OCI-M1 (cell line): ENCODE measurements at regions not wholly inside any gene's neighbourhood (a gene's known extent, or its start where the extent isn't known, plus 50 kb on each side); places are given as distances from the start of the nearest gene placed in this dataset.
"Not testable (repeated sequence)": the region's sequence is repeated elsewhere in the genome, so short reads cannot be mapped to it uniquely, and the experiment has no call there.

Experiments
- DNase-seq: peaks from one replicate; lab custom pipeline; 2025; lab: John Stamatoyannopoulos, UW

DNA sequence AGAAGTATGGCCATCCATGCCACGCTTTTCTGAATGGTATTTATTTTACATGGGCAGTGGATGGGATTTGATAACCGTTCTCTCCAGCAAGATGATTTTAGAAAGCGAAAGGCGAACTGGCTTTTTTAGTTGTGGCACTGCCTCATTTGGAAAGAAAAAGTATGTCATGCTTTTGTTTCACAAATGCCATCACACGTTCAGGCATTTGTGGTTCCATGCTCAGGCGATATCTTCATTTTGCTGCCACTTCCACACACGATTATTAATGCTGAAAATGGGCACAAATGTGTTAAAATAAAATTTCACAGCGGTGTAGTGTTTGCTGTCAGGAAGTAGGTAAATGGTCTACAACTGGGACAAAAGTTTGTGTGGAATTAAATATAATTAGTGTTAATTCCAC is 328.1 kb downstream of the BCL2L11 start:
- not testable (repeated sequence) for DNase-seq

DNA sequence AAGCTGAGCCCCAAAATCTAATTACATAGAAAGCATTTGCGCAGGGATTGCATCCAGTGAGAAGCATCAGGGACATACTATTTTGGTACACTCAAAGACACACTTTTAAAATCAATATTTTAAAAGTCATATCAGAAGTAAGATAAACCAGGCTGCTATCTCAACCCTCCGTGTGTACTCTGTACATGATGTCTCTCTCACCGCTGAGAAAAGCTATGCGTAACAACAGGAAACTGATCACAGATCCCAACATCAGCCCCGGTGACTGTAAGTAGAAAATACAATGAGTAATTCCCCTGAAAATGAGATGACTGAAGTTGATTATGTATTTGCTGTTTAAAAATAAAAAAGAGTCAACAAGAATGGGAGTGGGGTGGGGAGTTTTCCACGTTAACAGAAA is 329.8 kb downstream of the BCL2L11 start:
- not testable (repeated sequence) for DNase-seq

DNA sequence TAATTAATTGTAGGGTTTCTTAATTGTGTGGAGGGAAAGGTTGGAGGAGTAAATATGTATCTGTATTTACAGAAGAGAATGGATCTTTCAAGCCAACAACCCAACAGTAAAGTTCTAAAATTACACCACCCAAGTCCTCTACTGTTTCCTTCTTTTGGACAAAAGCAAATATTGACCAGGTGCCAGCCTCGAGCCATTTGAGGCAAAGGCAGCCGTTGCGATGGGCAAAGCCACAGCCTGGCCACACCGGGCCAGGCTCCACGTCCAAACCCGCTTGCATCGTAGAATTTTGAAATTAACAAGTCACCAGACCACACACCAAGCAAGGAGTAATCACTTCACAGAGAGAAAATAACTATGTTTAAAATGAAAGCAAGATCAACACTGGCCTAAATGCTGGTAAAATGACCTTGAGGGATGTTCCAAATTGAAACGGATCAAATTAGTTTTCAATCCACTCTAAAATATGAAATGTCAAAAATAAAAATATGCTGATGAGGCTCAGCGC is 331.0 kb downstream of the BCL2L11 start:
- not testable (repeated sequence) for DNase-seq

DNA sequence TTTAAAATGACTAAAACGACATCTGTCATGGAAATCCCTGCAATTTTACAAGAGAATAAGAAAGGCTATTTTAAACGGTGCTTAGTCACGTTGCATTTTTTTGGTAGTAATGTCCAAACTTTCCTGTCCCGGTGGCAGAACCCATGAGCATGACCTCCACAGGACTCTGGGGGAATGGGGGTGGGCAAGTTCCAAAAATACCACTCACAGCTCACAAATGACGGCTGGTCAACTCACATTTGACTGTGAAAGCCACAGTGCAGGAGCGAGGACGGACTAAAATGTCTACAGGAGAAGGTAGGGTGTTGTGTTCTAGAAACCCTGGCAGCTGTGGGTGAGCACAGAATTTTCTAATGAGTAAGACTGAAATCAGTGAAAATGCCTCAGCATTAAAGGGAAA is 331.5 kb downstream of the BCL2L11 start:
- not testable (repeated sequence) for DNase-seq

DNA sequence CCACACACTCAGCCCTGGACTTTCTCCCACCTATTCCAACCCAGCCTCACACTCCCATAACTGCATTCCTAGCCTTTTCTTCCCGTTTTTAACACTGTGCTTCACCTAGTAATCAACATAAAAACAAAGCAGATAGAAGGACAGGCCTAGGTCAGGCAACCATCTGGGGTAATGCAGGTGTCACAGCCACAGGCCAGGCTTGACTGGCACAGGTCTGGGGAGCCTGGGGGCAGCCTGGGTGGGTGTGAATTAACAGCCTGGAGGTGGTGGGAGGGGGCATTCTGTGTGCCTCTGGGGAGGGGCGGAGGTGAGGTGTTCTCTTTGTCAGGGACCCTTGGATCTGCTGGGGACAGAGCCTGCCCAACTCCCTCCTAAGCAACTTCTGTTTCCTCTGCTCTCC is 332.6 kb downstream of the BCL2L11 start:
- not testable (repeated sequence) for DNase-seq

DNA sequence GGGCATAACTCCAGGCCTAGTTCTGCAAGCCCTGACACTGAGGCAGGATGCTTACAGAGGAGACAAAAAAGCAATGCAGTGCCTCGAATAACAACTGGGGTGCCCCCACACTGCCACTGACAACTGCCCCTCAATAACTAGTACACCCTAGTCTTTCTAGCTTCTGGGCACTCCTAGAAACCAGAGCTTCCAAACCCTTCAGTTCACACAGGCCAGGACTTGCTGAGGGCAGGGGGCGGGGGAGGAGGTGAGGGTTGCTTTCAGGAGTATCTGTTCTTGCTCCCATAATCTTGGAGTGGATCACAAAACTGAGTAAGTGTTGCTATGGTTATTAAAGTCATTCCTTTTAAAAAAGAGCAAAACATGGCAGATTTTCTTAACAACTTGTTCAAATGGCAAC is 333.1 kb downstream of the BCL2L11 start:
- not testable (repeated sequence) for DNase-seq

DNA sequence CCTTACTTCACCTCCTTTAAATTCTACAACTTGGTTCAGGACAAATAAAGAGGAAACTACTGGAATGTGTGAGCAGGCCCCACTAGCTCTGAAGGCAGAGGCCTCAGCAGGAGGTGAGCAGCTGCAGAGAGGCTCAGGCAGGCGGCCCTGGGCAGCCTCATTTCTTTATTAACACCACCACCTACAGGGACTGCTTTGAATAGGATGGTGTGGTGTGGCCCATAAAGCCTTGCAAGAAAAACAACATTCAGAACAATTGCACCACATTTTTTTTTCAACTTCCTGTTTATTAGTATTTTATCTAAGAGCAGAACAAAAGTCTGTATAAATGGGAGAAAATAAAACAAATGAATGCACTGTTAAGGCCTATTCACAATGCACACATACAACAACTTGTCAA is 333.7 kb downstream of the BCL2L11 start:
- not testable (repeated sequence) for DNase-seq

DNA sequence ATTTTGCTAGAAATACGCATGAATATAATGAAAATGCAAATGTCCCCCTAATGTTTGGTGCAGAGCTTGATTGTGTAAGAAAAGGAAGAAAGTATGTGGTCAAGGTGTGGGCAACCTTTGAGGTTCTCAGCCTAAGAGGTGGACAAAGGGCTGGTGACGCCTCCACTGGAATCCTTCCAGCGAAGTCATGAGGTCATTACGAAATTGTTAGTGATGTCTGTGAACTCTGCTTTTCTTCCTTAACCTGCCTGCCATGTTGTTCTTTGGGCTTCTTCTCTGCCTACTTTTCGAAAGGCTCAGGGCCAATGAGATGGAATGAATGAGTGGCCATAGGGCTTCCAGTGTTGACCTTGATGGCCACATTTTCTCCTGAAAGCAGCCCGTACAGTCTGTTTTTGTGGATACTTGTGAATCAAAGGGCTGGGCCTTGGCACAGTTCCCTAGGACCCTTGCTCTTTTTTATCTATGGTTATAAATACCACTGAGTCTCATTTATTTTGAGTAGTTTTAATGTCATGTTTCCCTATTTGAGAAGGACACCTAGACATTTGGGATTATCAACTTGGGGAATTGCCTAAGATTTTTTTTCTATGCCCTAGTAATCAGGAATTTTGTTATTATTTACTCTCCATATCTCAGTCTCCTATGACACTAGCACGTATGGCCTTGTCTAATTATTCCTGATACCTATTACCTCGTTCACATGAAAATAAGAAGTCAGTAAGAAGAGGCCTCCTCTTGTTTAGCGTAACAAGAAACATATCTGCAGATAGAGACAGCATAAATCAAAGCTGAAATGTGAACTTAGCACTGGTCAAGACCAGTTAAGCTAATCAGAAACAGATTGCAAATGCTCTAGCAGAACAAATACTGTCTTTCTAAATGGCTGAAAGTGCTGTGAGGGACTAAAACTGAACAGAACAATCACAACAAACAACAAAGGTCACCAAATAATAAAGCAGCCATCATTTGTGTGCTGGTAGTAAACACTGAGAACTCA is 334.6 kb downstream of the BCL2L11 start:
- not testable (repeated sequence) for DNase-seq

DNA sequence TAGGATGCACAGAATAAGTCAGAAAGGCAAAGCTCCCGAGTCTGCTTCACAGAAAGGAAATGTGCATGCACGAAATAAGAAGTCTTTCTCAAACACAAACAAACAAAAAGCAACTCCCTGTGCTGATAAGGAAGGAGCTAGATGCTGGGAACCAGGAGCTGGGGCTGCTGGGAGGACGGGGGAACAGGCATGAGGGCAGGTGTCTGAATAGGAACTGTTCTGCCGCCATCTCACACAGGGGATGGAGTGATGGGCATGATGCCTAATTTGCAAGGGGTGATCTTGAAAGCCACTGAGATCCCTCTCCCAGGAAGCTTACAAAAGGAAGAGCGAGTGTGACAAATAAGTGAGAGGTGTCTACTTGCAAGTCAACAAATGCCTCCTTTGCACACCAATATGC is 336.5 kb downstream of the BCL2L11 start:
- DNase-seq: not testable (repeated sequence)

DNA sequence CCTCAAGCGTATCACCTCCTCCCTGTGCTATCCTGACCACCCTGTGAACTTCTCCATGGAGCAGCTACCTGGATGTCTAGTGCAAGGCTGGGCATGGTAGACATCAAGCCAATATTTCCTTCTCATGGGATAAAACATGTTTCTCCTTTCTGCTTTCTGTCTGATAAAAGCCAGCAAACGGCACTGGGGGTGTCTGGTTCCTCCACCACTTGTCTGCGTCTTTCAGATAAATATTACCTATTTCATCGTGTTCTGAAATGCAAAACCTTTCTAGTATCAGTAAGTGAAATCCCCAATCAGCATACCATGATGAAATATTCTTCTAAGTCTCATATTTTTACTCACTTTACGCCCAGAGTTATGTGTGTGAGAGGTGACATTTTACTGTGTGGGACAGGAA is 340.2 kb downstream of the BCL2L11 start:
- DNase-seq: not testable (repeated sequence)

DNA sequence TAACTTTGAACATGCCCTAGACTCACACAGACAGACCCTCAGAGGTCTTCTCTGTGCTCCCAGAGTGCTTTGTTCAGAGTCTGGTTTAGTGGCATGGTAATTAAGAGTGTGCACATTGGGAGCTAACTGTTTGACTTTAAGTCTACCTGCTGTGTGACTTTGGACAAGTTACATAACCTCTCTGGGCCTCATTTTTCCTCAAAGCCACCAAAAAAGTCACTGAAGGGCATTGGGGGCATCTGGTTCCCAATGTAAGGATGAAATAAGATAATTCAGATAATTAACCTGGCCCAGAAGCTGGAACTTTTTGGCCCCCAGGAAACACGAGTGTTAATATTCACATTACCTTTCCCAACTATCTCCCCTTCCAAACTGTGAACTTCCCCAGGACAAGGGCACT is 341.1 kb downstream of the BCL2L11 start:
- DNase-seq: not testable (repeated sequence)

DNA sequence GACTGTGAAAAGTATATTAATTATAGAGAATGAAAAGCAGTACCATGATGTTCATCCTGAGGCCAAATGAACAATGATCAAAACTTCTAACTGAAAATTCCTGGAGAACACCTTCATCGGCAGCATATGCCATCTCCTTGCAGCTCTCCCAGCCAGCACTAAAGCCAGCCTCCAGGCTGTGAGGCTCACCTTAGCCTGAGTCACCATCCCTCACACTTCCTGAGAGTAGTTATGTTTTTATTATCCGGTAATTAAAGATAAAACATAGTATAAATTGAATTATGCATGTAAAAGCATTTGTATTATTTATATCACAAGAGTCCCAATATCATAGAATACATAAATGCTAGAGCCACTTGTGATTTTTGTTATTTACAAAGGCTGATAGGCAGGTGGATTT is 341.9 kb downstream of the BCL2L11 start:
- DNase-seq: not testable (repeated sequence)

DNA sequence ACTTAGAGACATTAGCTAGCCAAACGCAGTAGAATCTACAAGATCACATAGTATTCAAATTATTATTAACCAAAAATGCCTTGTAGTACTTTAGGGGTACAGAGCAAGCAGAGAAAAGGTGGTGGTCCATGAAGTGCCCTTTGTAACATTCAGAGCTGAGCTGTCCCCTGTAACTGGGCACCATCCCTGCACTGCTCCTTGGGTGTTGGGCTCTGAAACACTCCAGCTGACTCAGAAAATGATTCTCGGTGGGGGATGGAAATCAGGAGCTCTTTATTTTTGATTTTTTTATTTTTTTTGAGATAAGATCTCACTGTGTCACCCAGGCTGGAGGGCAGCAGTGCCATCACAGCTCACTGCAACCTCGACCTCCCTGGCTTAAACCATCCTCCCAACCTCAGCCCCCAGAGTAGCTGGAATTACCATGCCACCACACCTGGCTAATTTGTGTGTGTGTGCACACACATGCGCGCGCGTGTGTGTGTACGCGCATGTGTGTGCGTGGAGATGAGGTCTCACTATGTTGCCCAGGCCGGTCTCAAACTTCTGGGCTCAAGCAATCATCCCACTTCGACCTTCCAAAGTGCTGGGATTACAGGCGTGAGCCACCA is 342.6 kb downstream of the BCL2L11 start:
- DNase-seq: not testable (repeated sequence)

DNA sequence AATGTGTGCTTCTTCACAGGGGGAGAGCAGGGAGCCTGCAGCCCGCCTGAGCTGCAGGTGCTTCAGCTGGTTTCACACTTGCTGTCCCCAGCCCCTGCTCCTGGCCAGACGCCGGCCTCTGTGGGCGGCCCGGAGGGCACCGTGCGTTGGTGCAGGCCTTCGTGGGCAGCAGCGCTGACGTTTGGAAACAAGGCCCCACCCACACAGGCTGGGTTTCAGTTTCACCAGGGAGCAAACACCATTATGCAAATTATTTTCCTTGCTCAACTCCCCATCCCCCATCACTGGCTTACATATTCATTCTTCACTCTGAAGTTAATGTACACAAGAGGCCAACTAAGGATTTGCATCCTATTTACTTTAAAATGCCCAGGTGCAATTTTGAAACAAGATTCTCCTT is 343.2 kb downstream of the BCL2L11 start:
- not testable (repeated sequence) for DNase-seq

DNA sequence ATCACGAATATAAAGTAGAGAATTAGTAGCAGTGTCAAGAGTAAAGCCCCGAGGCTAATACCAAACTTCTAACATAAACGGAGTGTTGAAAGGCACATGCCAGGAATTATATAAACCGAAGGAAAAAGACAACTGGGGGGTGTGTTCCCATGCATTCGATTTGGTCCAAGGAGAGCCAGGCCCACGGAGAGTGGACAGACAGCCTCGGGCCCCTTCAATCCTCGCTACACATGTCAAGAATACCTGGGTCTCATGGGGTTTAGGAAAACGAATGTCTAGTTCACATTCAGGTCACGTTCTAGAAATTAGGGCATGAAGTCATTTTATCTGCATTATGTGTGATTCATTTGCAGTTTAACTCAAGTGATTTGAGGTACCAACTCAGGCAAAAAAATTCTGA is 343.7 kb downstream of the BCL2L11 start:
- DNase-seq: not testable (repeated sequence)

DNA sequence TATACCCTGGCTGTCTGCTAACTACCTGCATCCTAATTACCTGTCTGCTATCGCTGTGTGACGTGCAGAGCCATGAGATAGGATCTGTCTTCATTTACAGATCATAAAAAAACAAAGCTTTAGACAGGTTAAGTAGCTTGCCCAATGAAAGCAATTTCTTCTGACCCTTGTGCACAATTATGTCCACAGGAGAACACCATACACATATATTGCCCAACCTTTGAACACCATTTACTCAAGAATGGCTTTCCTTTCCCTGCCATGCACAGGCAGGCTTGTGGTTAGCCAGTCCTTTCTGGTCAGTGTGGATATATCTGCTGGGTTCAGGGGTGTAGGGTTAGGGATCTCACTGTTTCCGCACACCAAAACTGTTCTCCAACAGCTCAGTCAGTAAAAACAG is 344.8 kb downstream of the BCL2L11 start:
- DNase-seq: not testable (repeated sequence)

DNA sequence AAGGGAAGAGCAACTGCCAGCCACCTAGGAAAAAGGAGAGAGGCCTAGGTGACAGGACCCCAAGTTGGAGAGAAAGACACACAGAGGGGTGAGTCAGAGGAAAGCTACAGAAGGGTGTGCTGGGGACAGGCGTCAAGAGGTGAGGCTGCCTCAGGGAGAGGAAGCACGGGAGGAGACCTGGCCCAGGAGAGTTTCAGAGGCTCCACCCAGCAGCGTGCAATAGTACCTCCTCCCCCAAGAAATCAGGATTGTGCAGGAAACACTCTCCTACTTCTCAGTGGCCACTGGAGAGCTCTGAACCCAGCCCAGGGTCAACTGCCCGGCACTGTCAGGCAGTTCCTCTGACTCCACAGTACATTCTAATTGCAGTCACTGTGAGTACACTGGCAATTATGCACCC is 346.0 kb downstream of the BCL2L11 start:
- DNase-seq: not testable (repeated sequence)

DNA sequence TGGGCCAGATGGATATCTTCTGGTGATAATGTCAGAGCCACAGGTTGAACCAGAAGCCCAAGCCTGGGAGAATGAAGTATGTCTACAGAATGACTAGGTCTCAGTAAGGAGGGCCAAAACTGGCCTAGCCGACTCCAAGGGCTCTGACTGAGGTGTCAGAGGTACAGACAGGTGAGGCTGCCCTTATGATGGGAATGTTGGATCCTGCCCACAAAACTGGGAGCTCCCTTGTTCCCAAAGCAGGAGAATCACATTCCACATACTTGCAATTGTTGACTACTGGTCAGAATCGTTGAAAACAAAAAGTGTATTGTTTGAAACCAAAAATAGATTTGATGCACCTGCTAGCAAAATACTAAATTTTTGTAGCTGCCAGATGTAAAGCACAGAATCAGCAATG is 350.2 kb downstream of the BCL2L11 start:
- not testable (repeated sequence) for DNase-seq

DNA sequence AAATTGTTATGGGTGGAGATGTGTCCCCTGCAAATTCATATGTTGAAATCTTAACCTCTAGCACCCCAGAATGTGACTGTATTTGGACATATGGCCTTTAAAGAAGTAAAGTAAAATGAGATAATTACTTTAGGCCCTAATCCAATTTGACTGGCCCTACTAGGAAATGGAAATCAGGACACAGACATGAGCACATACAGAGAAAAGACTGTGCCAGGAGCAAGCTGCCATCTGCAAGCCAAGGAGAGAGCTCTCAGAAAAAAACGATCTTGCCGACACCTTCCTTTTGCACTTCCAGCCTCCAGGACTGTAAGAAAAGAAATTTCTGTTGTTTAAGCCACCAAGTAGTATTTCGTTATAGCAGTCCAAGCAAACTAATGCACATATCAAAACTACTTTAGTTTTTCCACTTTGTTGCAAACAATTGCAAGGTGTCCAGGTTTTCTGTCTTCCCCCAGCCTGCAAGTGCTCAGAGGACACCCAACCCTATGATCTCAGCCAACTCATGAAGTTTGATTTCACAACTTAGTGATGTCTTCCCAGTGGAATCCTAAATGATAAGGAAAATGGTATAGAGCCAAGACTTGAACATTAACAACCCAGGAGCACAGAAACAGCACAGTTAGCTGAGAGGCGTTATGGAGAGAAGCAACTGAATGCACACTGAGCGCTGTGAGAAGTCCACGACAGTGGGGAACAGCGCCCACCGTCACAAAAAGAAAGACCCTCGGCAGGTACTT is 351.2 kb downstream of the BCL2L11 start:
- not testable (repeated sequence) for DNase-seq

DNA sequence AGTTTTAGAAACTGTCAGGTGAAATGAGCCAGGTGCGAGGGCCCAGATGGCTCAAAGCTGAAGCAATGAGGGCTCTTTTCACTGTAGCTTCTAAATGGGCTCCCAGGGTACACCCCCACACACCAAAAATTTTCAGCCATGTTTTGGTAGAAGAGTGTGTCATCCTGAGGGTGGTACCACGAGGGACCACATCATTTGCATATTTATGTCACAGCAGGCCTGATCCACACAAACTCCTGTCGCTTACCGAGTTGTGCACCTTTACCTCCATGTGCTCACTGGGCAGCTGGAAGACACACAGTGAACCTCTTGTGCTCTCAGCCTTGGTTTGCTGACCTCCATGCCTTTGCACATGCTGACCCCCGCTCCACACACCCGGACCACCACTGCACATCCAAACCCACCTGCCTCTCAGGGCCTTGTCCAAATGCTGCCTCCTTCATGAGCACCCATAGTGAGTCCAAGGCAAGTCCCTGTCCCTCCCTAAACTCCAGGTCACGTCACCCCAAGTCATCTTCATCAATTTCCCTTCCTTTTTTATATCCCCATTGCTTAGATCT is 352.2 kb downstream of the BCL2L11 start:
- DNase-seq: not testable (repeated sequence)

DNA sequence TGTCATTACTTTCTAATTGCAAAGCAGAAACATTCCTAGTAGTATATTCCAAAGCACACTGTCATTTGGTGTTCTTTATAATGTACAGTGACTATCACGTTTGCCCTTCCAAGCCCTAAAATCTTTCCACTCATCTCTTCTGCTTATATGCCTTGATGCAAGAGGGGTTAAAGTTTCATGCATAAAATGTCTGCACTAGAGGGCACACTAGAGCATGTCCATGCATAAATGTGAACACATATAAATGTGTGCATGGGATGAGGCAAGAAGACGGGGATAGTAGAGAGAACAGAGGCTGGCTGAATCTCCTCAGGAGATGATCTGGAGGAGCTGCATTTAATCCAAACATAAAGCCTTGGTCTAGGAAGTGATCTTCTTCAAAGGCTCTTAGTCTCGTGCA is 352.8 kb downstream of the BCL2L11 start:
- DNase-seq: not testable (repeated sequence)

DNA sequence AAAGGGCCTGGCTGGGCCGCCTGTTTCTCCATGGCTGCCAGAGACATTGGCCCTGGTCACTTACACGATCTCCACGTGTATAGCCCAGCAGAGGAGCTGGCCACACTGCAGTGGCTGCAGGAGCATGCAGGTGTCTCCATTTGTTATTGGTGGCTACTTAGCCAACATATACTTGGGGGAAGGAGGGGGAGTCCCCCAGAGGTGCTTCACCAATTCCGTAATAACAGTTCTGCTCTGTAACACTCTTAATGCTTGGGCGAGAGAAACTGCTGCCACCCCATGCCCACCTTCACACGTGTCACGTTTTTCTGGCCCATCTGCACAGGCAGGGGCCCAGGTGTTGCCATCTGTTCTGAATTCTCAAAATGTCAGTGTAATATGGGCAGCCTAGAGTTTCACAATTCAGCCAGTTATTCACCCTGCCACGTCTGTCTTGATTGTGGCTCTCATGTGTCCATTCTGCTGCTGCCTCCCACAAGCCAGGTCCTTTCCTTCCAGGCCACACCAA is 353.5 kb downstream of the BCL2L11 start:
- DNase-seq: not testable (repeated sequence)
